ENCODE measurements at regions not wholly inside any gene's neighbourhood (a gene's known extent, or its start where the extent isn't known, plus 50 kb on each side); places are given as distances from the start of the nearest gene placed in this dataset.

DNA sequence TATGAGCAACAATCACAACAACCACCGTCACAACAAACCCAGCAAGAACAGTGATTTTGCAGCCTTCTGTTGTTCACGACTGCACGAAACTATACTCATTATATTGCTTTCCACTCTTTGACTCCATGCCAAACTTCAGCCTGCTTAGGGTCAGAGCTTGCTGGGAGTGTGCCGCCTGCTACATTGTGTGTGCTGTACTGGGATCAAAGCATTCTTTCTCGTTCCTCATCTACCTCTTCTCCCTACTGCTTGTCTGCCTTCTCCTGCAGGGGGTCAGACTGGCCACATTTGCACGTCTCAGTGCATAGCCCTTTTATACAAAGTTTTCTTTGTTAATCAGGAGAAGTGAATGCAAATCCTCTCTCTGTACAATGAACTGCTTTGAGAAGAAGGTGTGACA lies 401.6 kb upstream of the CITED2 start:
- H2AFZ ChIP-seq (ENCODE audit: low read length) = no peak overlapping the region
- no peaks in the 10 kb centered on the region for H3K36me3 ChIP-seq (ENCODE audit: insufficient read depth, low read length)
- H3K4me1 ChIP-seq (ENCODE audit: insufficient read depth, low read length, severe bottlenecking) = no peaks in the 10 kb centered on the region
- H3K27me3 ChIP-seq (ENCODE audit: insufficient read depth, low read length) = no peaks in the 10 kb centered on the region
- H3F3A ChIP-seq (ENCODE audit: insufficient read depth, low read length) = no peaks in the 10 kb centered on the region
- no peak overlapping the region for H3K9ac ChIP-seq (ENCODE audit: low read length)
- TF ChIP-seq, protein P1, sequence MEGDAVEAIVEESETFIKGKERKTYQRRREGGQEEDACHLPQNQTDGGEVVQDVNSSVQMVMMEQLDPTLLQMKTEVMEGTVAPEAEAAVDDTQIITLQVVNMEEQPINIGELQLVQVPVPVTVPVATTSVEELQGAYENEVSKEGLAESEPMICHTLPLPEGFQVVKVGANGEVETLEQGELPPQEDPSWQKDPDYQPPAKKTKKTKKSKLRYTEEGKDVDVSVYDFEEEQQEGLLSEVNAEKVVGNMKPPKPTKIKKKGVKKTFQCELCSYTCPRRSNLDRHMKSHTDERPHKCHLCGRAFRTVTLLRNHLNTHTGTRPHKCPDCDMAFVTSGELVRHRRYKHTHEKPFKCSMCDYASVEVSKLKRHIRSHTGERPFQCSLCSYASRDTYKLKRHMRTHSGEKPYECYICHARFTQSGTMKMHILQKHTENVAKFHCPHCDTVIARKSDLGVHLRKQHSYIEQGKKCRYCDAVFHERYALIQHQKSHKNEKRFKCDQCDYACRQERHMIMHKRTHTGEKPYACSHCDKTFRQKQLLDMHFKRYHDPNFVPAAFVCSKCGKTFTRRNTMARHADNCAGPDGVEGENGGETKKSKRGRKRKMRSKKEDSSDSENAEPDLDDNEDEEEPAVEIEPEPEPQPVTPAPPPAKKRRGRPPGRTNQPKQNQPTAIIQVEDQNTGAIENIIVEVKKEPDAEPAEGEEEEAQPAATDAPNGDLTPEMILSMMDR (IDR thresholded peaks at IDR 0.05; ENCODE audit: low read length) = no peak
- no peak for TF ChIP-seq EZH2 (IDR thresholded peaks at IDR 0.05; ENCODE audit: borderline replicate concordance, low read length)
- no peaks in the 10 kb centered on the region for H3K79me2 ChIP-seq (ENCODE audit: insufficient read depth, low read length)
- no peak overlapping the region for H3K4me3 ChIP-seq (ENCODE audit: low read depth, low read length, poor library complexity, severe bottlenecking)
- H3K9me3 ChIP-seq (ENCODE audit: low read length) = no peaks in the 10 kb centered on the region
- no peak overlapping the region for H3K4me2 ChIP-seq (ENCODE audit: low read length)
- H3K27ac ChIP-seq (ENCODE audit: low read depth, low read length, poor library complexity, severe bottlenecking) = no peak overlapping the region
- no peaks in the 10 kb centered on the region for H4K20me1 ChIP-seq (ENCODE audit: insufficient read depth, low read length)
- H3K9me2 ChIP-seq (ENCODE audit: low read depth, low read length) = no peaks in the 10 kb centered on the region

DNA sequence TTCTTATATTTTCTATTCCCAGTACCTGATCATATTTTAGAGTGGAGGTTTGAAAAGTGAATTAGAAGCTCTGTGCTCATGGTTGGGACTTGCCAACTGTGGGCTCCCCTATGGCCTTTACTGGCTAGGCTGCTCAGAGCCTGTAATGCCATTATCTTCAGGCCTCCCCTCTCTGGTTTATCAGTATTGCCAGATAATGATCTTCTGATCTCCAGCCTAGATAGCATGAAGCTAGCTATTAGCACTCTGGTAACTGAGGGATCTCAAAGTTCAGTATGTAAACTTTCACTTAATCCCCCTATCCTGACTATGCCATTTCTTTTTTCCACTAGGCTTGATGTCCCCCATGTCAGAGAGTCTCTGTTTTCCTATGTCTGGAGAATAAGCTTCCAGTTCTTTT lies 393.7 kb upstream of the CITED2 start:
- H3F3A ChIP-seq (ENCODE audit: insufficient read depth, low read length) = no peaks in the 10 kb centered on the region
- no peaks in the 10 kb centered on the region for H3K9me3 ChIP-seq (ENCODE audit: low read length)
- no peak overlapping the region for H3K4me3 ChIP-seq (ENCODE audit: low read depth, low read length, poor library complexity, severe bottlenecking)
- TF ChIP-seq, protein P1 (IDR thresholded peaks at IDR 0.05; ENCODE audit: low read length) = no peak
- no peak for TF ChIP-seq EZH2 (IDR thresholded peaks at IDR 0.05; ENCODE audit: borderline replicate concordance, low read length)
- no peaks in the 10 kb centered on the region for H3K27me3 ChIP-seq (ENCODE audit: insufficient read depth, low read length)
- H2AFZ ChIP-seq (ENCODE audit: low read length) = no peak overlapping the region
- no peaks in the 10 kb centered on the region for H3K36me3 ChIP-seq (ENCODE audit: insufficient read depth, low read length)
- H4K20me1 ChIP-seq (ENCODE audit: insufficient read depth, low read length) = no peaks in the 10 kb centered on the region
- no peak overlapping the region for H3K9ac ChIP-seq (ENCODE audit: low read length)
- H3K4me1 ChIP-seq (ENCODE audit: insufficient read depth, low read length, severe bottlenecking) = no peaks in the 10 kb centered on the region
- no peak overlapping the region for H3K27ac ChIP-seq (ENCODE audit: low read depth, low read length, poor library complexity, severe bottlenecking)
- H3K79me2 ChIP-seq (ENCODE audit: insufficient read depth, low read length) = no peaks in the 10 kb centered on the region
- H3K4me2 ChIP-seq (ENCODE audit: low read length) = no peak overlapping the region
- H3K9me2 ChIP-seq (ENCODE audit: low read depth, low read length) = no peaks in the 10 kb centered on the region

DNA sequence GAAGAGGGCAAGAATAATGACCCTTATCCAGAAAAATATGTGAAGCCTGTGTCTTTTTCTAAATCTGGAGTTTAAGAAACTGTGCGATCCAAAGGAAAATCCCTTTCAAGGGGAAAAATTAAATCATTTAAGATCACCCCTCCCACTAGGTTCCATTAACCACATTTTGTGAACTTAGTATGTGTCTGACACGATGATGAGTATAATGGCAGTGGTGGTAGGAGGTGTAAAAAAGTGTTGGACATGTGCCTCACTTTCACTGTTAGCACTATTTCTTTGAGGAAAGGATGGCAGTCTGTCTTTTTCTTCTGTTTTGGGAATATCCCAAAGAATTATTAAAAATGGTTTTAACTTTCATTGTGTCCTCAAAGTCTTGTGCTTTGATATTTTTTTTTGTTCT lies 392.3 kb upstream of the CITED2 start:
- Histone ChIP-seq H3F3A (ENCODE audit: insufficient read depth, low read length) (no peaks in the 10 kb centered on the region), H4K20me1 (ENCODE audit: insufficient read depth, low read length) (no peaks in the 10 kb centered on the region), H3K79me2 (ENCODE audit: insufficient read depth, low read length) (no peaks in the 10 kb centered on the region), H3K36me3 (ENCODE audit: insufficient read depth, low read length) (no peaks in the 10 kb centered on the region), H3K9me2 (ENCODE audit: low read depth, low read length) (no peaks in the 10 kb centered on the region), H3K9ac (ENCODE audit: low read length) (no peak overlapping the region), H3K4me2 (ENCODE audit: low read length) (no peak overlapping the region), H3K27ac (ENCODE audit: low read depth, low read length, poor library complexity, severe bottlenecking) (no peak overlapping the region), H3K4me3 (ENCODE audit: low read depth, low read length, poor library complexity, severe bottlenecking) (no peak overlapping the region), H3K4me1 (ENCODE audit: insufficient read depth, low read length, severe bottlenecking) (no peaks in the 10 kb centered on the region), H3K9me3 (ENCODE audit: low read length) (no peaks in the 10 kb centered on the region), H2AFZ (ENCODE audit: low read length) (no peak overlapping the region), H3K27me3 (ENCODE audit: insufficient read depth, low read length) (no peaks in the 10 kb centered on the region)
- no peak for TF ChIP-seq EZH2 (IDR thresholded peaks at IDR 0.05; ENCODE audit: borderline replicate concordance, low read length)
- TF ChIP-seq, protein P1 (IDR thresholded peaks at IDR 0.05; ENCODE audit: low read length) = no peak
